GM23338 (cell line): ENCODE measurements at regions not wholly inside any gene's neighbourhood (a gene's known extent, or its start where the extent isn't known, plus 50 kb on each side); places are given as distances from the start of the nearest gene placed in this dataset.

Experiments
- ATAC-seq: fragments of 200-7000 bp; cut with Tn5 transposase; 3 replicates; pipeline ENCODE4 v1.9.1; 2020
- DNase-seq: peaks from one replicate; pipeline ENCODE4 v3.0.0-alpha.2; 2015; ENCODE audit warnings: low spot score
- H2AFZ ChIP-seq: fragments of 200-600 bp; sonication (generic); 2 replicates; pipeline ENCODE4 v1.8.0; 2016; ENCODE audit warnings: antibody characterized with exemption, mild to moderate bottlenecking, moderate library complexity
- H3F3A ChIP-seq: fragments of 200-600 bp; sonication (generic); replicated peaks from 2 replicates; pipeline ENCODE4 v1.8.0; 2017; ENCODE audit warnings: antibody characterized with exemption, mixed run types, low read depth
- H3K27ac ChIP-seq: fragments of 200-600 bp; sonication (generic); 2 replicates; pipeline ENCODE4 v1.6.1; 2016; ENCODE audit warnings: low read depth
- H3K27me3 ChIP-seq: fragments of 200-600 bp; sonication (generic); 2 replicates; pipeline ENCODE4 v1.8.0; 2016; ENCODE audit warnings: mild to moderate bottlenecking, mixed run types, moderate library complexity; ENCODE audit not compliant: insufficient read depth
- H3K36me3 ChIP-seq: fragments of 200-600 bp; sonication (generic); 2 replicates; pipeline ENCODE4 v1.8.0; 2016; ENCODE audit warnings: mild to moderate bottlenecking; ENCODE audit not compliant: insufficient read depth
- H3K4me1 ChIP-seq: fragments of 200-600 bp; sonication (generic); 2 replicates; pipeline ENCODE4 v1.8.0; 2016; ENCODE audit warnings: mild to moderate bottlenecking, moderate library complexity; ENCODE audit not compliant: insufficient read depth
- H3K4me2 ChIP-seq: fragments of 200-600 bp; sonication (generic); 2 replicates; pipeline ENCODE4 v1.7.1; 2017; ENCODE audit warnings: mixed run types
- H3K4me3 ChIP-seq: fragments of 200-600 bp; sonication (generic); 2 replicates; pipeline ENCODE4 v1.6.1; 2016; ENCODE audit warnings: mixed run types
- H3K79me2 ChIP-seq: fragments of 200-600 bp; sonication (generic); replicated peaks from 2 replicates; pipeline ENCODE4 v1.8.0; 2017; ENCODE audit warnings: mild to moderate bottlenecking; ENCODE audit not compliant: insufficient read depth
- H3K9me2 ChIP-seq: fragments of 200-600 bp; sonication (generic); 2 replicates; pipeline ENCODE4 v1.8.0; 2017; ENCODE audit not compliant: insufficient read depth
- H4K20me1 ChIP-seq: fragments of 200-600 bp; sonication (generic); replicated peaks from 2 replicates; pipeline ENCODE4 v1.8.0; 2017; ENCODE audit warnings: mild to moderate bottlenecking; ENCODE audit not compliant: insufficient read depth
- H3K27ac Mint-ChIP-seq: 2 replicates; pipeline ENCODE4 v1.8.0; 2020; ENCODE audit warnings: inconsistent platforms, mild to moderate bottlenecking, moderate library complexity, mixed read lengths
- H3K27me3 Mint-ChIP-seq: 3 replicates; pipeline ENCODE4 v1.8.0; 2022; ENCODE audit warnings: low read depth, mild to moderate bottlenecking, moderate library complexity, mixed read lengths, inconsistent platforms; ENCODE audit not compliant: insufficient read depth, poor library complexity
- H3K36me3 Mint-ChIP-seq: 3 replicates; pipeline ENCODE4 v1.8.0; 2021; ENCODE audit warnings: low read depth, mild to moderate bottlenecking, inconsistent platforms, moderate library complexity, mixed read lengths
- H3K4me1 Mint-ChIP-seq: 3 replicates; pipeline ENCODE4 v1.8.0; 2020; ENCODE audit warnings: mild to moderate bottlenecking, inconsistent platforms, mixed read lengths
- H3K4me3 Mint-ChIP-seq: 3 replicates; pipeline ENCODE4 v1.8.0; 2021; ENCODE audit warnings: moderate library complexity, mild to moderate bottlenecking, inconsistent platforms, mixed read lengths
- H3K9me3 Mint-ChIP-seq: 3 replicates; pipeline ENCODE4 v1.8.0; 2020; ENCODE audit warnings: moderate library complexity, mild to moderate bottlenecking, inconsistent platforms, mixed read lengths
- ZNF114 ChIP-seq: fragments of 250-450 bp; sonication (Bioruptor Pico); IDR thresholded peaks from 2 replicates; pipeline ENCODE4 v1.5.0; 2020; ENCODE audit warnings: mild to moderate bottlenecking, moderate library complexity
- ZNF331 ChIP-seq: fragments of 250-450 bp; sonication (Bioruptor Pico); IDR thresholded peaks from 2 replicates; pipeline ENCODE4 v1.5.0; 2020; ENCODE audit warnings: low read depth, mild to moderate bottlenecking, moderate library complexity
- TF ChIP-seq, protein P1 (sequence below), 2 experiments: fragments of 200-600 bp in 1 of 2; sonication (generic) in 1 of 2; conservative IDR thresholded peaks; 2 replicates each; pipeline versions ENCODE4 v1.5.1 to v1.6.1; 2016 to 2017; ENCODE audit warnings: antibody characterized with exemption in 2 of 2, low read depth in 2 of 2, mild to moderate bottlenecking in 2 of 2, moderate library complexity in 1 of 2
- TF ChIP-seq, protein P2 (sequence below): fragments of 250-450 bp; sonication (Bioruptor Pico); IDR thresholded peaks from 2 replicates; pipeline ENCODE4 v1.5.0; 2020; ENCODE audit warnings: mild to moderate bottlenecking, moderate library complexity

DNA sequence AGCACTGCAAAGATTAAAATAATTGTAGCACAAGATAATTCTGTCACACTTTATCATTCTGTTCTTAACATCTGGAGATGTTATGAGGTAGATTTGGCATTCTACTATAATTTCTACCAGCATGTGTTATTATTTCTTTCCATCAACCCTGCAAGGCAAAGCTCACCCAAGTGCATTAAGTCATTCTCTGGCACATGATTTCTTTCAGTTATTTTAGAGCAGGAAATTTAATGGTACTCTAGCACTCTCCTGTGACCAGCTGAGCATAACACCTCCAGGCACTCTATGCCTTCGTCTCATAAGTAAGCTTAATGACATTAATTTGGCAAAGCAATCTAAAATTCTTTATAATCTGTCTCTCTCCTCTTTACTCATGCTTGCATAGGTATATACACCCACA, 300.2 kb upstream of the GPR149 start:
- no peaks in the 10 kb centered on the region for H3K4me1 ChIP-seq
- H3F3A ChIP-seq = no peaks in the 10 kb centered on the region
- H3K4me1 Mint-ChIP-seq = no peaks in the 10 kb centered on the region
- no peaks in the 10 kb centered on the region for H3K36me3 Mint-ChIP-seq
- no peak for ATAC-seq
- no peaks in the 10 kb centered on the region for H3K79me2 ChIP-seq
- H3K27me3 Mint-ChIP-seq = no peaks in the 10 kb centered on the region
- no peak overlapping the region for H2AFZ ChIP-seq
- no peak overlapping the region for H3K4me2 ChIP-seq
- no peak overlapping the region for H3K4me3 ChIP-seq
- no peak overlapping the region for H3K27ac ChIP-seq
- no peaks in the 10 kb centered on the region for H3K27me3 ChIP-seq
- TF ChIP-seq ZNF331 (no peak), ZNF114 (CRISPR knock-in tag) (no peak)
- TF ChIP-seq, protein P1, sequence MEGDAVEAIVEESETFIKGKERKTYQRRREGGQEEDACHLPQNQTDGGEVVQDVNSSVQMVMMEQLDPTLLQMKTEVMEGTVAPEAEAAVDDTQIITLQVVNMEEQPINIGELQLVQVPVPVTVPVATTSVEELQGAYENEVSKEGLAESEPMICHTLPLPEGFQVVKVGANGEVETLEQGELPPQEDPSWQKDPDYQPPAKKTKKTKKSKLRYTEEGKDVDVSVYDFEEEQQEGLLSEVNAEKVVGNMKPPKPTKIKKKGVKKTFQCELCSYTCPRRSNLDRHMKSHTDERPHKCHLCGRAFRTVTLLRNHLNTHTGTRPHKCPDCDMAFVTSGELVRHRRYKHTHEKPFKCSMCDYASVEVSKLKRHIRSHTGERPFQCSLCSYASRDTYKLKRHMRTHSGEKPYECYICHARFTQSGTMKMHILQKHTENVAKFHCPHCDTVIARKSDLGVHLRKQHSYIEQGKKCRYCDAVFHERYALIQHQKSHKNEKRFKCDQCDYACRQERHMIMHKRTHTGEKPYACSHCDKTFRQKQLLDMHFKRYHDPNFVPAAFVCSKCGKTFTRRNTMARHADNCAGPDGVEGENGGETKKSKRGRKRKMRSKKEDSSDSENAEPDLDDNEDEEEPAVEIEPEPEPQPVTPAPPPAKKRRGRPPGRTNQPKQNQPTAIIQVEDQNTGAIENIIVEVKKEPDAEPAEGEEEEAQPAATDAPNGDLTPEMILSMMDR (conservative IDR thresholded peaks at IDR 0.05; ENCODE audit: low read depth in 2 of 2) = peak in 1 of 2 experiments; percentile 24; a peak in 2 of 4 replicates
- TF ChIP-seq, protein P2, sequence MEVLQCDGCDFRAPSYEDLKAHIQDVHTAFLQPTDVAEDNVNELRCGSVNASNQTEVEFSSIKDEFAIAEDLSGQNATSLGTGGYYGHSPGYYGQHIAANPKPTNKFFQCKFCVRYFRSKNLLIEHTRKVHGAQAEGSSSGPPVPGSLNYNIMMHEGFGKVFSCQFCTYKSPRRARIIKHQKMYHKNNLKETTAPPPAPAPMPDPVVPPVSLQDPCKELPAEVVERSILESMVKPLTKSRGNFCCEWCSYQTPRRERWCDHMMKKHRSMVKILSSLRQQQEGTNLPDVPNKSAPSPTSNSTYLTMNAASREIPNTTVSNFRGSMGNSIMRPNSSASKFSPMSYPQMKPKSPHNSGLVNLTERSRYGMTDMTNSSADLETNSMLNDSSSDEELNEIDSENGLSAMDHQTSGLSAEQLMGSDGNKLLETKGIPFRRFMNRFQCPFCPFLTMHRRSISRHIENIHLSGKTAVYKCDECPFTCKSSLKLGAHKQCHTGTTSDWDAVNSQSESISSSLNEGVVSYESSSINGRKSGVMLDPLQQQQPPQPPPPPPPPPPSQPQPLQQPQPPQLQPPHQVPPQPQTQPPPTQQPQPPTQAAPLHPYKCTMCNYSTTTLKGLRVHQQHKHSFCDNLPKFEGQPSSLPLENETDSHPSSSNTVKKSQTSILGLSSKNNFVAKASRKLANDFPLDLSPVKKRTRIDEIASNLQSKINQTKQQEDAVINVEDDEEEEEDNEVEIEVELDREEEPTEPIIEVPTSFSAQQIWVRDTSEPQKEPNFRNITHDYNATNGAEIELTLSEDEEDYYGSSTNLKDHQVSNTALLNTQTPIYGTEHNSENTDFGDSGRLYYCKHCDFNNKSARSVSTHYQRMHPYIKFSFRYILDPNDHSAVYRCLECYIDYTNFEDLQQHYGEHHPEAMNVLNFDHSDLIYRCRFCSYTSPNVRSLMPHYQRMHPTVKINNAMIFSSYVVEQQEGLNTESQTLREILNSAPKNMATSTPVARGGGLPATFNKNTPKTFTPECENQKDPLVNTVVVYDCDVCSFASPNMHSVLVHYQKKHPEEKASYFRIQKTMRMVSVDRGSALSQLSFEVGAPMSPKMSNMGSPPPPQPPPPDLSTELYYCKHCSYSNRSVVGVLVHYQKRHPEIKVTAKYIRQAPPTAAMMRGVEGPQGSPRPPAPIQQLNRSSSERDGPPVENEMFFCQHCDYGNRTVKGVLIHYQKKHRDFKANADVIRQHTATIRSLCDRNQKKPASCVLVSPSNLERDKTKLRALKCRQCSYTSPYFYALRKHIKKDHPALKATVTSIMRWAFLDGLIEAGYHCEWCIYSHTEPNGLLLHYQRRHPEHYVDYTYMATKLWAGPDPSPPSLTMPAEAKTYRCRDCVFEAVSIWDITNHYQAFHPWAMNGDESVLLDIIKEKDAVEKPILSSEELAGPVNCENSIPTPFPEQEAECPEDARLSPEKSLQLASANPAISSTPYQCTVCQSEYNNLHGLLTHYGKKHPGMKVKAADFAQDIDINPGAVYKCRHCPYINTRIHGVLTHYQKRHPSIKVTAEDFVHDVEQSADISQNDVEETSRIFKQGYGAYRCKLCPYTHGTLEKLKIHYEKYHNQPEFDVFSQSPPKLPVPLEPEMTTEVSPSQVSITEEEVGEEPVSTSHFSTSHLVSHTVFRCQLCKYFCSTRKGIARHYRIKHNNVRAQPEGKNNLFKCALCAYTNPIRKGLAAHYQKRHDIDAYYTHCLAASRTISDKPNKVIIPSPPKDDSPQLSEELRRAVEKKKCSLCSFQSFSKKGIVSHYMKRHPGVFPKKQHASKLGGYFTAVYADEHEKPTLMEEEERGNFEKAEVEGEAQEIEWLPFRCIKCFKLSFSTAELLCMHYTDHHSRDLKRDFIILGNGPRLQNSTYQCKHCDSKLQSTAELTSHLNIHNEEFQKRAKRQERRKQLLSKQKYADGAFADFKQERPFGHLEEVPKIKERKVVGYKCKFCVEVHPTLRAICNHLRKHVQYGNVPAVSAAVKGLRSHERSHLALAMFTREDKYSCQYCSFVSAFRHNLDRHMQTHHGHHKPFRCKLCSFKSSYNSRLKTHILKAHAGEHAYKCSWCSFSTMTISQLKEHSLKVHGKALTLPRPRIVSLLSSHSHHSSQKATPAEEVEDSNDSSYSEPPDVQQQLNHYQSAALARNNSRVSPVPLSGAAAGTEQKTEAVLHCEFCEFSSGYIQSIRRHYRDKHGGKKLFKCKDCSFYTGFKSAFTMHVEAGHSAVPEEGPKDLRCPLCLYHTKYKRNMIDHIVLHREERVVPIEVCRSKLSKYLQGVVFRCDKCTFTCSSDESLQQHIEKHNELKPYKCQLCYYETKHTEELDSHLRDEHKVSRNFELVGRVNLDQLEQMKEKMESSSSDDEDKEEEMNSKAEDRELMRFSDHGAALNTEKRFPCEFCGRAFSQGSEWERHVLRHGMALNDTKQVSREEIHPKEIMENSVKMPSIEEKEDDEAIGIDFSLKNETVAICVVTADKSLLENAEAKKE (CRISPR knock-in tag) = no peak
- H4K20me1 ChIP-seq = no peaks in the 10 kb centered on the region
- no peak overlapping the region for H3K27ac Mint-ChIP-seq
- no peaks in the 10 kb centered on the region for H3K36me3 ChIP-seq
- H3K9me2 ChIP-seq = no peaks in the 10 kb centered on the region
- no peak overlapping the region for H3K4me3 Mint-ChIP-seq
- no peak for DNase-seq
- H3K9me3 Mint-ChIP-seq = no peaks in the 10 kb centered on the region

DNA sequence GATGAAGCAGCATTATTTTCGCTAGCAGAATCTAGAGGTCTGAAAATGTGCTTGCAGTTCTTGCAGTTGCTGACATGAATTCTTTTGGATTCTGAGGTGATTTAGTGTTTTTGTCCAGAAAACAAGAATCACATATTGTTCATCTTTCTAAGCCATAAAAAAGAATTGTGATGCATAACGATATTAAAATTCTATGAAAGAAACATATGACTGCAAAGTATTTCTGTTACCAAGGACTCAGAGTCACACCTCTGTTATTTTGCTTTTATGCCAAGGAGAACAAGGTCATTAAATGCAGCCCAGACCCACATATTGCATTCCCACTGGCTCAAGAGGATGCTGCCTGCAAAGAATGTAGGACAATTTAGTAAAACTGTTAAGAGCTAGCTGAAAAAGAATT, 299.8 kb upstream of the GPR149 start:
- H3K27me3 ChIP-seq = no peaks in the 10 kb centered on the region
- H3K4me1 ChIP-seq = no peaks in the 10 kb centered on the region
- no peaks in the 10 kb centered on the region for H3K79me2 ChIP-seq
- H3K9me2 ChIP-seq = no peaks in the 10 kb centered on the region
- Mint-ChIP-seq H3K4me1 (no peaks in the 10 kb centered on the region), H3K9me3 (no peaks in the 10 kb centered on the region), H3K27ac (no peak overlapping the region), H3K27me3 (no peaks in the 10 kb centered on the region), H3K4me3 (no peak overlapping the region), H3K36me3 (no peaks in the 10 kb centered on the region)
- no peaks in the 10 kb centered on the region for H3K36me3 ChIP-seq
- no peak overlapping the region for H3K4me2 ChIP-seq
- no peaks in the 10 kb centered on the region for H3F3A ChIP-seq
- TF ChIP-seq, protein P1 (conservative IDR thresholded peaks at IDR 0.05; ENCODE audit: low read depth in 2 of 2) = no peak
- no peak for TF ChIP-seq ZNF331
- no peak overlapping the region for H2AFZ ChIP-seq
- DNase-seq (no peak), ATAC-seq (no peak)
- H3K27ac ChIP-seq = no peak overlapping the region
- no peak overlapping the region for H3K4me3 ChIP-seq
- H4K20me1 ChIP-seq = no peaks in the 10 kb centered on the region
